GM04504 (cell line): ENCODE measurements at regions not wholly inside any gene's neighbourhood (a gene's known extent, or its start where the extent isn't known, plus 50 kb on each side); places are given as distances from the start of the nearest gene placed in this dataset.
"Not testable (repeated sequence)": the region's sequence is repeated elsewhere in the genome, so short reads cannot be mapped to it uniquely, and the experiment has no call there.

ENCODE experiments used
- DNase-seq: peaks from one replicate; pipeline ENCODE4 v3.0.0-alpha.2; 2012; ENCODE audit warnings: low read depth

GRCh38 chr6:169406804-169407203, 153.2 kb upstream of the THBS2 start:
- DNase-seq, result no peak

- DNase-seq, result no peak
Measured at GRCh38 chr6:169406034-169406433, 152.4 kb upstream of the THBS2 start.

GRCh38 chr6:169404828-169405227, 151.2 kb upstream of the THBS2 start:
- no peak for DNase-seq

GRCh38 chr6:169398342-169399105, 144.9 kb upstream of the THBS2 start:
- peak; percentile 53 for DNase-seq

GRCh38 chr6:169397684-169398083, 144.0 kb upstream of the THBS2 start:
- no peak for DNase-seq

GRCh38 chr6:169396554-169397163, 143.0 kb upstream of the THBS2 start:
- DNase-seq, result no peak

- DNase-seq, result not testable (repeated sequence)
Measured at GRCh38 chr6:169396009-169396539, 142.4 kb upstream of the THBS2 start.

- DNase-seq, result no peak
Measured at GRCh38 chr6:169395080-169395805, 141.6 kb upstream of the THBS2 start.

GRCh38 chr6:169393753-169394152, 140.1 kb upstream of the THBS2 start:
- DNase-seq, result no peak

- DNase-seq, result no peak
Measured at GRCh38 chr6:169391473-169392071, 137.9 kb upstream of the THBS2 start.

GRCh38 chr6:169388395-169389166, 134.9 kb upstream of the THBS2 start:
- no peak for DNase-seq

- no peak for DNase-seq
Measured at GRCh38 chr6:169387809-169388383, 134.2 kb upstream of the THBS2 start.

- DNase-seq, result peak; percentile 84
Measured at GRCh38 chr6:169386411-169387057, 132.9 kb upstream of the THBS2 start.

- no peak for DNase-seq
Measured at GRCh38 chr6:169385237-169385880, 131.7 kb upstream of the THBS2 start.

- no peak for DNase-seq
Measured at GRCh38 chr6:169384291-169384690, 130.6 kb upstream of the THBS2 start.

GRCh38 chr6:169383265-169383664, 129.6 kb upstream of the THBS2 start:
- DNase-seq, result no peak

GRCh38 chr6:169382735-169383134, 129.1 kb upstream of the THBS2 start:
- DNase-seq, result no peak

GRCh38 chr6:169381988-169382387, 128.3 kb upstream of the THBS2 start:
- DNase-seq, result no peak

GRCh38 chr6:169380493-169380892, 126.8 kb upstream of the THBS2 start:
- DNase-seq, result no peak

GRCh38 chr6:169379495-169380070, 125.9 kb upstream of the THBS2 start:
- DNase-seq, result no peak
